ENCODE measurements at regions not wholly inside any gene's neighbourhood (a gene's known extent, or its start where the extent isn't known, plus 50 kb on each side); places are given as distances from the start of the nearest gene placed in this dataset.

DNA sequence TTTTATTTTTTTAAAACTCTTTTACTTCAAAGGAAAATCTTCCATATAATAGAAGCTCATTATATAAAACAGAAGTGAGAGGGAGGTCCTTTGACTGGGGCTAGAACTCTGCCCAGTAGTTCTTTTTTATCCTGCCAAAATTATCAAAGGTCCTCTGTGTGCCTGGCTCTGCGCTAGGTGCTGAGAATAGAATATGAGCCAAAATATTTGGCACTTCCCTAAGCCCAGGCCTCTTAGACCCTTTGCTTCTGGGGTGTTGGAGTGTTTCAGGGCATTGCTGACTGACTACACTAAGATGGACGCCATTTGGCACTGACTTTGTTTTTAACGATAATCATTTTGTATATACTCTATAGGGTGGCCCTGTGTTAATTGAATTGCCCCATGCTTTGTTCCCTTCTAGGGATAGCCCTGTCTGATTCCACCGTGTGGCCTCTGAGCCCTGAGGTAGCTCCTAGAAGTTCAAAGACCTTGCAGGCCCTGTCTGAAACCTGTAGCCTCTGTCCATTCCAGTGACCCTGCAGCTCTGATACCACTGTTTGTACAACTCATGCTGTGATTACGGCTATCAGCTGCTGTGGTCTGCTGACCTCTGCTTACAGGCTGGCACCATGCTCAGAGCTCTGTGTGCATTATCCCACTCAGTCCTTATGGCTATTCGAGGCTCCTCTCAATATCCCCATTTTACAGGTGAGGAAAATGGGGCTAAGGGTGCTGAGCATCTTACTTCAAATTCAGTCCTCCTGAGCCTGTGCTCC is 84.3 kb upstream of the SHB start:
- POLR2A ChIA-PET: interaction anchor here (0.5 kb wide), 2 partner anchors 306 to 398 kb away, joined by 3 to 6 read pairs; no protein-coding TSS in a partner anchor
- H3K4me3 Mint-ChIP-seq: no peak overlapping the region
- ATAC-seq (no peak), DNase-seq (ENCODE audit: low spot score) (no peak)
- TF ChIP-seq, protein P1, sequence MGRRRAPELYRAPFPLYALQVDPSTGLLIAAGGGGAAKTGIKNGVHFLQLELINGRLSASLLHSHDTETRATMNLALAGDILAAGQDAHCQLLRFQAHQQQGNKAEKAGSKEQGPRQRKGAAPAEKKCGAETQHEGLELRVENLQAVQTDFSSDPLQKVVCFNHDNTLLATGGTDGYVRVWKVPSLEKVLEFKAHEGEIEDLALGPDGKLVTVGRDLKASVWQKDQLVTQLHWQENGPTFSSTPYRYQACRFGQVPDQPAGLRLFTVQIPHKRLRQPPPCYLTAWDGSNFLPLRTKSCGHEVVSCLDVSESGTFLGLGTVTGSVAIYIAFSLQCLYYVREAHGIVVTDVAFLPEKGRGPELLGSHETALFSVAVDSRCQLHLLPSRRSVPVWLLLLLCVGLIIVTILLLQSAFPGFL (CRISPR knock-in tag; IDR thresholded peaks at IDR 0.05; ENCODE audit: borderline replicate concordance): no peak
- no peak for TF ChIP-seq JUN (CRISPR knock-in tag; IDR thresholded peaks at IDR 0.05)
- no peak for TF ChIP-seq TP53 (CRISPR knock-in tag; IDR thresholded peaks at IDR 0.05)
- no peak for TF ChIP-seq ELF4 (CRISPR knock-in tag; IDR thresholded peaks at IDR 0.05; ENCODE audit: low read depth)
- TF ChIP-seq, protein P2, sequence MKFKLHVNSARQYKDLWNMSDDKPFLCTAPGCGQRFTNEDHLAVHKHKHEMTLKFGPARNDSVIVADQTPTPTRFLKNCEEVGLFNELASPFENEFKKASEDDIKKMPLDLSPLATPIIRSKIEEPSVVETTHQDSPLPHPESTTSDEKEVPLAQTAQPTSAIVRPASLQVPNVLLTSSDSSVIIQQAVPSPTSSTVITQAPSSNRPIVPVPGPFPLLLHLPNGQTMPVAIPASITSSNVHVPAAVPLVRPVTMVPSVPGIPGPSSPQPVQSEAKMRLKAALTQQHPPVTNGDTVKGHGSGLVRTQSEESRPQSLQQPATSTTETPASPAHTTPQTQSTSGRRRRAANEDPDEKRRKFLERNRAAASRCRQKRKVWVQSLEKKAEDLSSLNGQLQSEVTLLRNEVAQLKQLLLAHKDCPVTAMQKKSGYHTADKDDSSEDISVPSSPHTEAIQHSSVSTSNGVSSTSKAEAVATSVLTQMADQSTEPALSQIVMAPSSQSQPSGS (CRISPR knock-in tag; IDR thresholded peaks at IDR 0.05; ENCODE audit: borderline replicate concordance, low read depth): no peak
- peaks cover 19% of the 10 kb centered on the region for H3K27me3 Mint-ChIP-seq (ENCODE audit: low read depth)
- no peaks in the 10 kb centered on the region for H3K36me3 Mint-ChIP-seq
- no peaks in the 10 kb centered on the region for H3K9me3 Mint-ChIP-seq
- H3K4me1 Mint-ChIP-seq: no peaks in the 10 kb centered on the region
- CTCF ChIA-PET: no interaction called here
- no peak overlapping the region for H3K27ac Mint-ChIP-seq

DNA sequence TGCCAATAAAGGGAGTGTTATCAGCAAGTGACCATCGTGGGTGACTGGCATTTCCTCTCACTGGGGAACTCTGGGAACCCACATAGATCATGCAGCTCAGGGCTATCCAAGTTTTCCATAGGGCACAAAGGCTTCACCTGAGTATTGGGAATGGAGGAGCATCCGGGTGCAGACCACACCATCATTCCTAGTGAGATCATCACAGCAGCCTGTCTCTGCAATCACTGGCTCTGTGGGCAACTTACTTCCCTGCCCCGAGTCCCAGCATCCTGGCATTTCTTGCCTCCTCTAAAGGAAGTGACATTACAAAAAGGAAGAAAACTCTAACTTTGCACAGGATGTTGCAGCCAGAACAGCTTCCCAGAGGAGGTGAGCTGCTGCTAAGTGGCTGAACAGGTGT is 80.6 kb upstream of the SHB start:
- no peak overlapping the region for H3K27ac Mint-ChIP-seq
- peaks cover 20% of the 10 kb centered on the region for H3K27me3 Mint-ChIP-seq (ENCODE audit: low read depth)
- no peaks in the 10 kb centered on the region for H3K36me3 Mint-ChIP-seq
- DNase-seq (ENCODE audit: low spot score) (no peak), ATAC-seq (no peak)
- ChIA-PET POLR2A (no interaction called here), CTCF (interaction anchor here (1.4 kb wide), 1 partner anchor 10 kb away, joined by 4 read pairs; no protein-coding TSS in a partner anchor)
- TF ChIP-seq RELA (CRISPR knock-in tag; IDR thresholded peaks at IDR 0.05; ENCODE audit: borderline replicate concordance): no peak
- TF ChIP-seq GTF2I (CRISPR knock-in tag; conservative IDR thresholded peaks at IDR 0.05): no peak
- TF ChIP-seq, protein P3, sequence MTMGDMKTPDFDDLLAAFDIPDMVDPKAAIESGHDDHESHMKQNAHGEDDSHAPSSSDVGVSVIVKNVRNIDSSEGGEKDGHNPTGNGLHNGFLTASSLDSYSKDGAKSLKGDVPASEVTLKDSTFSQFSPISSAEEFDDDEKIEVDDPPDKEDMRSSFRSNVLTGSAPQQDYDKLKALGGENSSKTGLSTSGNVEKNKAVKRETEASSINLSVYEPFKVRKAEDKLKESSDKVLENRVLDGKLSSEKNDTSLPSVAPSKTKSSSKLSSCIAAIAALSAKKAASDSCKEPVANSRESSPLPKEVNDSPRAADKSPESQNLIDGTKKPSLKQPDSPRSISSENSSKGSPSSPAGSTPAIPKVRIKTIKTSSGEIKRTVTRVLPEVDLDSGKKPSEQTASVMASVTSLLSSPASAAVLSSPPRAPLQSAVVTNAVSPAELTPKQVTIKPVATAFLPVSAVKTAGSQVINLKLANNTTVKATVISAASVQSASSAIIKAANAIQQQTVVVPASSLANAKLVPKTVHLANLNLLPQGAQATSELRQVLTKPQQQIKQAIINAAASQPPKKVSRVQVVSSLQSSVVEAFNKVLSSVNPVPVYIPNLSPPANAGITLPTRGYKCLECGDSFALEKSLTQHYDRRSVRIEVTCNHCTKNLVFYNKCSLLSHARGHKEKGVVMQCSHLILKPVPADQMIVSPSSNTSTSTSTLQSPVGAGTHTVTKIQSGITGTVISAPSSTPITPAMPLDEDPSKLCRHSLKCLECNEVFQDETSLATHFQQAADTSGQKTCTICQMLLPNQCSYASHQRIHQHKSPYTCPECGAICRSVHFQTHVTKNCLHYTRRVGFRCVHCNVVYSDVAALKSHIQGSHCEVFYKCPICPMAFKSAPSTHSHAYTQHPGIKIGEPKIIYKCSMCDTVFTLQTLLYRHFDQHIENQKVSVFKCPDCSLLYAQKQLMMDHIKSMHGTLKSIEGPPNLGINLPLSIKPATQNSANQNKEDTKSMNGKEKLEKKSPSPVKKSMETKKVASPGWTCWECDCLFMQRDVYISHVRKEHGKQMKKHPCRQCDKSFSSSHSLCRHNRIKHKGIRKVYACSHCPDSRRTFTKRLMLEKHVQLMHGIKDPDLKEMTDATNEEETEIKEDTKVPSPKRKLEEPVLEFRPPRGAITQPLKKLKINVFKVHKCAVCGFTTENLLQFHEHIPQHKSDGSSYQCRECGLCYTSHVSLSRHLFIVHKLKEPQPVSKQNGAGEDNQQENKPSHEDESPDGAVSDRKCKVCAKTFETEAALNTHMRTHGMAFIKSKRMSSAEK (CRISPR knock-in tag; IDR thresholded peaks at IDR 0.05; ENCODE audit: borderline replicate concordance): no peak
- no peak for TF ChIP-seq ZNF121 (CRISPR knock-in tag; IDR thresholded peaks at IDR 0.05)
- TF ChIP-seq, protein P4, sequence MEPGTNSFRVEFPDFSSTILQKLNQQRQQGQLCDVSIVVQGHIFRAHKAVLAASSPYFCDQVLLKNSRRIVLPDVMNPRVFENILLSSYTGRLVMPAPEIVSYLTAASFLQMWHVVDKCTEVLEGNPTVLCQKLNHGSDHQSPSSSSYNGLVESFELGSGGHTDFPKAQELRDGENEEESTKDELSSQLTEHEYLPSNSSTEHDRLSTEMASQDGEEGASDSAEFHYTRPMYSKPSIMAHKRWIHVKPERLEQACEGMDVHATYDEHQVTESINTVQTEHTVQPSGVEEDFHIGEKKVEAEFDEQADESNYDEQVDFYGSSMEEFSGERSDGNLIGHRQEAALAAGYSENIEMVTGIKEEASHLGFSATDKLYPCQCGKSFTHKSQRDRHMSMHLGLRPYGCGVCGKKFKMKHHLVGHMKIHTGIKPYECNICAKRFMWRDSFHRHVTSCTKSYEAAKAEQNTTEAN (CRISPR knock-in tag; IDR thresholded peaks at IDR 0.05): no peak
- TF ChIP-seq, protein P2 (CRISPR knock-in tag; IDR thresholded peaks at IDR 0.05; ENCODE audit: borderline replicate concordance, low read depth): no peak
- no peak for TF ChIP-seq PRRX2 (CRISPR knock-in tag; IDR thresholded peaks at IDR 0.05)
- TF ChIP-seq, protein P5, sequence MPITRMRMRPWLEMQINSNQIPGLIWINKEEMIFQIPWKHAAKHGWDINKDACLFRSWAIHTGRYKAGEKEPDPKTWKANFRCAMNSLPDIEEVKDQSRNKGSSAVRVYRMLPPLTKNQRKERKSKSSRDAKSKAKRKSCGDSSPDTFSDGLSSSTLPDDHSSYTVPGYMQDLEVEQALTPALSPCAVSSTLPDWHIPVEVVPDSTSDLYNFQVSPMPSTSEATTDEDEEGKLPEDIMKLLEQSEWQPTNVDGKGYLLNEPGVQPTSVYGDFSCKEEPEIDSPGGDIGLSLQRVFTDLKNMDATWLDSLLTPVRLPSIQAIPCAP (CRISPR knock-in tag; IDR thresholded peaks at IDR 0.05): no peak
- no peak for TF ChIP-seq E2F5 (CRISPR knock-in tag; IDR thresholded peaks at IDR 0.05)
- H3K4me1 Mint-ChIP-seq: no peaks in the 10 kb centered on the region
- no peak overlapping the region for H3K4me3 Mint-ChIP-seq
- no peaks in the 10 kb centered on the region for H3K9me3 Mint-ChIP-seq

All from WTC11 (cell line).